Lower lobe of right lung (tissue), 2 donors: ENCODE measurements at regions not wholly inside any gene's neighbourhood (a gene's known extent, or its start where the extent isn't known, plus 50 kb on each side); places are given as distances from the start of the nearest gene placed in this dataset.
A peak's percentile ranks its signal among the peaks of the same experiment; 100 is the strongest.

ENCODE experiments used
- ATAC-seq, 2 donors: fragments of 200-7000 bp; cut with Tn5 transposase; one replicate each; pipeline ENCODE4 v1.9.1; 2020 to 2022; ENCODE audit warnings: mild to moderate bottlenecking in 2 of 2, moderate library complexity in 2 of 2
- DNase-seq: peaks from one replicate; pipeline ENCODE4 v3.0.0-alpha.2; 2020
- H3K27ac ChIP-seq: fragments of 200-600 bp; one replicate; pipeline ENCODE4 v1.8.0; 2022
- H3K27me3 ChIP-seq: fragments of 200-600 bp; one replicate; pipeline ENCODE4 v1.8.0; 2022; ENCODE audit warnings: low read depth
- H3K36me3 ChIP-seq: fragments of 200-600 bp; one replicate; pipeline ENCODE4 v1.8.0; 2022; ENCODE audit warnings: mild to moderate bottlenecking
- H3K4me1 ChIP-seq: fragments of 200-600 bp; one replicate; pipeline ENCODE4 v1.8.0; 2022
- H3K4me3 ChIP-seq: fragments of 200-600 bp; one replicate; pipeline ENCODE4 v1.8.0; 2022; ENCODE audit warnings: mild to moderate bottlenecking
- H3K9me3 ChIP-seq: fragments of 200-600 bp; one replicate; pipeline ENCODE4 v1.8.0; 2022
- CTCF ChIP-seq: fragments of 200-600 bp; IDR thresholded peaks from one replicate; pipeline ENCODE4 v1.8.0; 2022; ENCODE audit warnings: antibody characterized with exemption, mild to moderate bottlenecking
- intact Hi-C: fragments of 100-400 bp; cut with DNase I; formaldehyde crosslinking; loops from one replicate; pipeline ENCODE4 v1.11.0; 2022
- donor health status: DM: no; HTN: yes; CAD: no; lungs with severe emphysema.

- no peaks in the 10 kb centered on the region for H3K9me3 ChIP-seq
- ATAC-seq, result no peak
- H3K27ac ChIP-seq, result no peak overlapping the region
- H3K4me3 ChIP-seq, result no peak overlapping the region
- H3K4me1 ChIP-seq, result no peaks in the 10 kb centered on the region
- intact Hi-C loops, result no loop called here
- no peak for DNase-seq
- no peak for TF ChIP-seq CTCF
- no peaks in the 10 kb centered on the region for H3K36me3 ChIP-seq
- no peaks in the 10 kb centered on the region for H3K27me3 ChIP-seq
These were observed 296.2 kb downstream of the PDHA2 start for GRCh38 chr4:96136056-96136455.

- no peak for ATAC-seq
- peak; percentile 19 for DNase-seq
- intact Hi-C loops, result no loop called here
These were observed 299.5 kb downstream of the PDHA2 start for GRCh38 chr4:96139251-96139929.

GRCh38 chr4:96145601-96146000 is 305.7 kb downstream of the PDHA2 start:
- no peak for DNase-seq
- Histone ChIP-seq H3K4me1 (no peaks in the 10 kb centered on the region), H3K9me3 (no peaks in the 10 kb centered on the region), H3K27ac (no peak overlapping the region), H3K4me3 (no peak overlapping the region), H3K27me3 (no peaks in the 10 kb centered on the region), H3K36me3 (no peaks in the 10 kb centered on the region)
- intact Hi-C loops, result no loop called here
- TF ChIP-seq CTCF, result no peak
- ATAC-seq, result no peak

More at GRCh38 chr4:96139251-96139929, 299.5 kb downstream of the PDHA2 start:
- H3K9me3 ChIP-seq, result no peaks in the 10 kb centered on the region
- no peaks in the 10 kb centered on the region for H3K4me1 ChIP-seq
- no peak for TF ChIP-seq CTCF
- H3K4me3 ChIP-seq, result no peak overlapping the region
- no peak overlapping the region for H3K27ac ChIP-seq
- no peaks in the 10 kb centered on the region for H3K36me3 ChIP-seq
- no peaks in the 10 kb centered on the region for H3K27me3 ChIP-seq

- Histone ChIP-seq H3K36me3 (no peaks in the 10 kb centered on the region), H3K9me3 (no peaks in the 10 kb centered on the region), H3K27ac (no peak overlapping the region), H3K4me1 (no peaks in the 10 kb centered on the region), H3K4me3 (no peak overlapping the region), H3K27me3 (no peaks in the 10 kb centered on the region)
- intact Hi-C loops, result no loop called here
- DNase-seq, result no peak
- TF ChIP-seq CTCF, result no peak
- ATAC-seq, result no peak
These were observed 306.8 kb downstream of the PDHA2 start for GRCh38 chr4:96146686-96147085.

- no peak for TF ChIP-seq CTCF
- H3K4me3 ChIP-seq, result no peak overlapping the region
- H3K36me3 ChIP-seq, result no peaks in the 10 kb centered on the region
- intact Hi-C loops, result no loop called here
- no peak for ATAC-seq
- no peaks in the 10 kb centered on the region for H3K9me3 ChIP-seq
- H3K27me3 ChIP-seq, result no peaks in the 10 kb centered on the region
- H3K4me1 ChIP-seq, result no peaks in the 10 kb centered on the region
- DNase-seq, result no peak
- H3K27ac ChIP-seq, result no peak overlapping the region
These were observed 310.0 kb downstream of the PDHA2 start for GRCh38 chr4:96149894-96150293.

GRCh38 chr4:96150466-96150865 is 310.6 kb downstream of the PDHA2 start:
- no peaks in the 10 kb centered on the region for H3K27me3 ChIP-seq
- DNase-seq (no peak), ATAC-seq (no peak)
- H3K27ac ChIP-seq, result no peak overlapping the region
- TF ChIP-seq CTCF, result no peak
- no peak overlapping the region for H3K4me3 ChIP-seq
- H3K9me3 ChIP-seq, result no peaks in the 10 kb centered on the region
- H3K4me1 ChIP-seq, result no peaks in the 10 kb centered on the region
- intact Hi-C loops, result no loop called here
- H3K36me3 ChIP-seq, result no peaks in the 10 kb centered on the region
